Activated naive CD8-positive, alpha-beta T cell treated with anti-CD3 and anti-CD28 coated beads, Interleukin-2, amount 10 ng/mL, durations not matched to agents 7 days and 5 days (primary cell): ENCODE measurements at regions not wholly inside any gene's neighbourhood (a gene's known extent, or its start where the extent isn't known, plus 50 kb on each side); places are given as distances from the start of the nearest gene placed in this dataset.

ENCODE experiments used
- ATAC-seq: fragments of 150-1000 bp; cut with Tn5 transposase; one replicate; pipeline ENCODE4 v1.10.0; 2021; ENCODE audit warnings: low read depth, moderate library complexity
- POLR2A ChIA-PET: fragments of 350-600 bp; sonication (Branson Sonifier 250); formaldehyde crosslinking; loops from one replicate; lab custom pipeline; 2021; ENCODE audit warnings: antibody characterized with exemption; lab: Charles Lee
- DNase-seq: peaks from one replicate; pipeline ENCODE4 v3.0.0; 2021
- H3K27ac Mint-ChIP-seq: one replicate; pipeline ENCODE4 v1.8.0; 2022; ENCODE audit warnings: mild to moderate bottlenecking, mixed read lengths
- H3K27me3 Mint-ChIP-seq: one replicate; pipeline ENCODE4 v1.8.0; 2022; ENCODE audit warnings: mild to moderate bottlenecking, moderate library complexity, mixed read lengths
- H3K36me3 Mint-ChIP-seq: one replicate; pipeline ENCODE4 v1.8.0; 2021; ENCODE audit warnings: mild to moderate bottlenecking, mixed read lengths
- H3K4me1 Mint-ChIP-seq: one replicate; pipeline ENCODE4 v1.8.0; 2021; ENCODE audit warnings: mixed read lengths
- H3K4me3 Mint-ChIP-seq: one replicate; pipeline ENCODE4 v1.8.0; 2022; ENCODE audit warnings: mild to moderate bottlenecking, moderate library complexity, mixed read lengths
- H3K9me3 Mint-ChIP-seq: one replicate; pipeline ENCODE4 v1.8.0; 2021; ENCODE audit warnings: mixed read lengths

DNA sequence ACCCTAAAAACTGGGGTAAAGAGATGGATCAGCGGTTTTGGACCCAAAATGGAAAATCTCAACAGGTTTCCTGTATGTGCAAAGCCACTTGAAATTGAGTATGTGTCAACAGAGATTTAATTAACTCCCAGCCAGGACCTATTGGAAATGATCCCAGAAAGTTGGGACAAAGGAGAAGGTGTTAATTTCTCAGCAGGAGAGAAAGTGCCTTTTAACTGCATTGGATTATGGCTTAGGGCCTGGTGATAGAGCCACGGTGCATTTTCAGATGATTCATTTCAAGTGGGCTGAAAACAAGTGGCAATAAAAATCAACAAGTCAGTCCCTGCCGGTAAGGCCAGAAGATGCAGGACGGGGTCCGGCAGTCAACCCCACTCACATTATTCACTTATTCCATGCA lies 80.2 kb upstream of the BCL11A start:
- Mint-ChIP-seq H3K9me3 (no peaks in the 10 kb centered on the region), H3K36me3 (no peaks in the 10 kb centered on the region), H3K4me1 (no peaks in the 10 kb centered on the region), H3K27ac (no peak overlapping the region), H3K4me3 (no peak overlapping the region), H3K27me3 (peaks cover 15% of the 10 kb centered on the region)
- DNase-seq (no peak), ATAC-seq (no peak)
- POLR2A ChIA-PET, result no interaction called here

DNA sequence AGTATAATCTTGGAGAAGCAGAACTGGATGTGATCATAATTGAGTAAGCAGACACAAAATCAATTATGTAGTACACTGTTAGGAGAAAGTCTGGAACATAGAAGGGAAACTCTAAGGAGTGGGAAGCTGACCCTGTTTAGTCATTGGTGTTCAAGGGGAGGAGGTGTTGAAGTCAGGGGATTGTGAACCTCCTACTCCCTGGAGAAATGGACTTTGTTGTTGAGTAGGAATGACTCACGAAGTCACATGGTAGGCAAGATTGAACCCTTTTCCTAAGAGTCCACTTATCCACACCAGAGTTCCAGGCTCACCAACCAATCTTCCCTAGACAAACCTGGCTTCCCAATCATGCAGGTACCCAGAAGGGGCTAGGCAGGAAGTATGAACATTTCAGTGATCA lies 81.0 kb upstream of the BCL11A start:
- peaks cover 15% of the 10 kb centered on the region for H3K27me3 Mint-ChIP-seq
- H3K27ac Mint-ChIP-seq, result no peak overlapping the region
- H3K9me3 Mint-ChIP-seq, result no peaks in the 10 kb centered on the region
- no peak for DNase-seq
- no peaks in the 10 kb centered on the region for H3K4me1 Mint-ChIP-seq
- POLR2A ChIA-PET, result no interaction called here
- no peaks in the 10 kb centered on the region for H3K36me3 Mint-ChIP-seq
- H3K4me3 Mint-ChIP-seq, result no peak overlapping the region
- no peak for ATAC-seq

DNA sequence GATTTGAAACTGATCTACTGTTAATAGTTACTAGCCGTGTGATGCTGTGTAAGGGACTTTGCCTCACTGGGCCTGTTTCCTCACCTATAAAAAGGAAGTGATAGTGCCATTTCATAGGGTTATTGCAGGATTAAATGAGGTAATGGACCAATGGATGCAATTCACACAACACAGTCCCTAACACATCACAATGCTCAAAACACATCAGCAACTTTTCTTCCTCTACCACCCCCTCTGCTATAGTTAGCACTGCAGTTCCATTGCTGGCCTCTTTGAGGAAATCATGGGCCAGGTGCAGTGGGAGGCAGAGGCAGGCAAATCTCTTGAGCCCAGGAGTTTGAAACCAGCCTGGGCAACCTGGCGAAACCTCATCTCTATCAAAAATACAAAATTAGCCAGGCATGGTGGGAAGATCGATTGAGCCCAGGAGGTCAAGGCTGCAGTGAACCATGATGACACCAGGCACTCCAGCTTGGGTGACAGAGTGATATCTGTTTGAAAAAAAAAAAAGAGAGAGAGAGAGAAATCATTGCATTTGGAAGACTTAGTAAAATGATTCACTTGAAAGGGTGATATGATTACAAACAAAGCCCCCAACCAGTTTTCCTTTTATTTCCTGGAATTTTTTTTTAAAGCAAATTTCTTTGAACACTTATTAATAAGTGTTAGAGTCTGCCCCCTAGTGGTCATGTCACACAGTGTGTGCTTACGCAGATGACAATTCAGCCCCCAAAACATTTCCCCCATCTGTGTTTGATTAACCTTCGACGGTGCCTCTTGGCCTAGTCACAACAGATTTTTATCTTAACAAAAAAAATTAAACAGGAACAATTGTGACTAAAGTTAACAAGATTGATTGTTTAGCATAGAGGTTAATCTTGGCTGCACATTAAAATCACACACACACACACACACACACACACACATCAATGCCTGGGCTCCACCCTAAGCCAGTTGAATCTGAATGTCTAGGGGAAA lies 88.6 kb upstream of the BCL11A start:
- H3K4me3 Mint-ChIP-seq, result no peak overlapping the region
- no peaks in the 10 kb centered on the region for H3K4me1 Mint-ChIP-seq
- H3K27ac Mint-ChIP-seq, result no peak overlapping the region
- no peak for DNase-seq
- H3K27me3 Mint-ChIP-seq, result peaks cover 10% of the 10 kb centered on the region
- H3K9me3 Mint-ChIP-seq, result no peaks in the 10 kb centered on the region
- no peaks in the 10 kb centered on the region for H3K36me3 Mint-ChIP-seq
- POLR2A ChIA-PET, result no interaction called here
- peak; percentile 54 for ATAC-seq

DNA sequence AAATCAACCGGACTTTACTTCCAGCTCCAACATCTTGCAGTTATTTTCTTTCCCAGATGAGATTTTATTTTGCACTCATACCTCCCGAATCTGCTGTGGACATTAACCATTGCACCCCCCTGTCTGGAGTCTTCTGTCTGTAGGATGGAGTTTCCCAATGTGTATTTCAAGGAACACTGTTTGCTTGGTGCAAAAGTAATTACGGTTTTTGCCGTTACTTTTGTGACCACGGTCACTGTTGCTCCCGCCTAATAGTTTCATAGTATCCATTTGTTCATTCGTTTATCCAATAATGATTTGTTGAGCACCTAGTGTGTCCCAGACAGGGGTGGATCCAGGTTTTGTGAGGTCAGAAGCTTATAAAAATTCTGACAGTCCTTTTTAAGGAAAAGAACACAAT lies 90.3 kb upstream of the BCL11A start:
- H3K27ac Mint-ChIP-seq, result no peak overlapping the region
- H3K9me3 Mint-ChIP-seq, result no peaks in the 10 kb centered on the region
- ATAC-seq (no peak), DNase-seq (no peak)
- H3K27me3 Mint-ChIP-seq, result peaks cover 10% of the 10 kb centered on the region
- H3K4me3 Mint-ChIP-seq, result no peak overlapping the region
- H3K36me3 Mint-ChIP-seq, result no peaks in the 10 kb centered on the region
- no peaks in the 10 kb centered on the region for H3K4me1 Mint-ChIP-seq
- POLR2A ChIA-PET, result no interaction called here

DNA sequence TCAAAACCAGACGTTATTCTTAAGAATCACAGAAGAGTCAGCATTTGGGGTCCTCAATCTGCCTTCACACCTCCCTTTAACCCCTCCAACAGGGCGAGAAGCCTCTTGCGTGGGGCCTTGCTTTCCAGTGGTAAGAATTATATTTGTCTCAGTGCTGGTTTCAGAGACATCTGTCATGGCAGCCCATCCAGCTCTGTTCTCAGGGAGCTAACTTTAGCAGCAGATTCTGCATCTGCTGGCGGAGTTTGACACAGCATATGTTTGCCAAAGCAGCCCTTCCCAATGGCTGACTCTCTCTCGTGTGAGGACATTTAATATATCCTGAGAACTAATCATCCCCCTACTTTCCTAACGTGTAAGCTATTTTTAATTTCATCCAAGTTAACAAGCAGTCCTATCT lies 91.5 kb upstream of the BCL11A start:
- no peak for DNase-seq
- no peak overlapping the region for H3K4me3 Mint-ChIP-seq
- no peaks in the 10 kb centered on the region for H3K9me3 Mint-ChIP-seq
- POLR2A ChIA-PET, result no interaction called here
- no peak overlapping the region for H3K27ac Mint-ChIP-seq
- no peak for ATAC-seq
- H3K4me1 Mint-ChIP-seq, result no peaks in the 10 kb centered on the region
- H3K36me3 Mint-ChIP-seq, result no peaks in the 10 kb centered on the region
- peaks cover 10% of the 10 kb centered on the region for H3K27me3 Mint-ChIP-seq

DNA sequence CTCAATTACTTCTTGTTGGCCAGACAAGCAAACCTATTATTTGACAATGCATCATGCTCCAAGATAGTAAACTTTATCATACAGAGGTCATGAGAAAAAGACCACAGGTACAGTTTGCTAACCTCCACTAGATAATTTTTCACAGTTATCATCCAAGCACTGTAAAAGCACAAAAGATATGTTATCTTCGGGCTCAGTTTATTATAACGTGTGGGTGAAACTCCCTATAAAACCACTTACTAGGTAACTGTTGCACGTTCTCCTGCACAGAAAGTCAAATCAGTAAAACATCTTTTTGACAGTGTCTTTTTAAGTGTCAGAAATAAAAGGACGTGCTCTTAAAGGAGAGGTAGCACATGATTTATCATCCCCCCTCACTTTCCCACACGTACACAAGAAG lies 94.7 kb upstream of the BCL11A start:
- H3K27me3 Mint-ChIP-seq, result peaks cover 9% of the 10 kb centered on the region
- no peak for ATAC-seq
- no peak overlapping the region for H3K27ac Mint-ChIP-seq
- no peaks in the 10 kb centered on the region for H3K9me3 Mint-ChIP-seq
- no peaks in the 10 kb centered on the region for H3K4me1 Mint-ChIP-seq
- POLR2A ChIA-PET, result no interaction called here
- H3K36me3 Mint-ChIP-seq, result no peaks in the 10 kb centered on the region
- DNase-seq, result no peak
- no peak overlapping the region for H3K4me3 Mint-ChIP-seq

DNA sequence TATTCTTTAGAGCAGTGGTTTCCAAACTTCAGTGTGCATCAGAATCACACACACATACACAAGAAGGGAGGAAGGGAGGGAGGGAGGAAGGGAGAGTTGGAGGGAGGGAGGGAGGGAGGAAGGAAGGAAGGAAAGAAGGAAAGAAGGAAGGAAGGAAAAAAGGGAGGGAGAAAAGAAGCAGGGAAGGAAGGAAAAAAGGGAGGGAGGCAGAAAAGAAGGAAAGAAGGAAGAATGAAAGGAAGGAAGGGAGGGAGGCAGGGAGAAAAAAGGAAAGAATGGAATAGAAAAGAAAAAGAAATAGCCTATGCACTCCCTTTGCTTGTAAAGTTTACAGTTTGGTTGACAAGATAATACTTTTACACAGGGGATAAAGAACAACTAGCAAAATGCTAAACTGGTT lies 96.3 kb upstream of the BCL11A start:
- Mint-ChIP-seq H3K27ac (no peak overlapping the region), H3K9me3 (no peaks in the 10 kb centered on the region), H3K36me3 (no peaks in the 10 kb centered on the region), H3K27me3 (peaks cover 12% of the 10 kb centered on the region), H3K4me1 (no peaks in the 10 kb centered on the region), H3K4me3 (no peak overlapping the region)
- DNase-seq, result no peak
- ATAC-seq, result no peak
- POLR2A ChIA-PET, result no interaction called here

DNA sequence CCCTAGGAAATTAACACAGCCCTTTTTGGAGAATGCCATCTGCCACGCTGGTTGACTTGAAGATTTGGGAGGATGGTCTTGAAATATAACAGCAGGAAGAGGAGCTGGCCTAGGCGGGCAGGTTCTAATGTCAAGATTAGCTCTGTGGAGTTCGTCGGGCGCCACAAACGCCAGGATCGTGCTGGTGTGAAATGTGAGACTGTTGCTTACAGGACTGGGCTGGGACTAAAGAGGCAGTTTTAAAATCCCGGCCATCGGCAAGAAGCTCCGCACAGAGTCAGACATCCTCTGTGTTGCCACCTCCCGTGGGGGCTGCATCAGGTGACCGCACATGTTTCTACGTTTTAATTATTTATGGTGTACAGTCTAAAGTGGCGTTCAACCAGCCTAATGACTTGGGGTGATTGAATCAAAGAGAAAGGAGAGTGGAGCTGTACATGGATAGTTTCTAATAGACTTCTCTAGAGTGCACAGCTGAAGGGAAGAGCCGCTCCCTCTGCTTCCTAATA lies 99.4 kb upstream of the BCL11A start:
- Mint-ChIP-seq H3K27me3 (peaks cover 11% of the 10 kb centered on the region), H3K36me3 (no peaks in the 10 kb centered on the region), H3K27ac (no peak overlapping the region), H3K9me3 (no peaks in the 10 kb centered on the region), H3K4me3 (no peak overlapping the region), H3K4me1 (no peaks in the 10 kb centered on the region)
- POLR2A ChIA-PET, result no interaction called here
- DNase-seq, result no peak
- ATAC-seq, result no peak

DNA sequence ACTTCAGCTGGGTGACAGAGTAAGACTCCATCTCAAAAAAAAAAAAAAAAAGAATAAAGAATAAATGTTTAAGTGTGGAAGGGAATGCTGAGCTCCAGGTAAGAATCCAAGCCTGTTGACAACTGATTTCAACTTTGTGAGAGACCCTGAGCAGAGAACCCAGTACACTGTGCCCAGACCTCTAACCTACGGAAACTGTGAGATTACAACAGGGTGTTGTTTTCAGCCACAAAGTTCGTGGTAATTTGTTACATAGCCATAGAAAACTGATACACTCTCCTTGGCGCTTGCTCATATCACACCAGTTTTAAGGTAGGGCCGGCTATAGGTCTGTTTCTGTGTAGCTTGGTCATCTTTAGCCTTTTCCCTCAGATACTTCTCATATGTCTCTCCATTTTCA lies 98.4 kb upstream of the PAPOLG start:
- Mint-ChIP-seq H3K4me3 (no peak overlapping the region), H3K36me3 (peaks cover 7% of the 10 kb centered on the region), H3K27ac (no peak overlapping the region), H3K4me1 (peaks cover 8% of the 10 kb centered on the region), H3K9me3 (peaks cover 3% of the 10 kb centered on the region), H3K27me3 (peaks cover 13% of the 10 kb centered on the region)
- POLR2A ChIA-PET, result no interaction called here
- ATAC-seq, result no peak
- no peak for DNase-seq

DNA sequence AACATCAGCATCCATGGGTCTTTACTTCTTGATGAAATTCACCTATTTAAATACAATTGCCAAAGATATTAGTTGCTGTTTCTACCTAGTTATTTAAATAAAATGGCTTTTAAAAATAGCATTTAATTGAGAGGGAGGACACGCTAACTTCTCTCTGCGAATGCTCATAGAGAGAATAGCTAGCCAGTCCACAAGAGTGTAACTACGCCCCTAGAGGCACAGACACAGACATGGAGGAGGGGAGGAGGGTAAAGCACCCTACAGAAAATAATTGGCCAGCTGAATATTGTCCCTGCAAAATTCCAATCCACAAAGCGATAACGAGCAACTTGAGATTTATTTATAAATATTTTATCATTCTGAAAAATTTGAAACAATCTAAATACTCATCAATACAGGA lies 97.0 kb upstream of the PAPOLG start:
- DNase-seq, result no peak
- no peak for ATAC-seq
- no peak overlapping the region for H3K27ac Mint-ChIP-seq
- POLR2A ChIA-PET, result no interaction called here
- peaks cover 11% of the 10 kb centered on the region for H3K9me3 Mint-ChIP-seq
- H3K4me3 Mint-ChIP-seq, result no peak overlapping the region
- H3K27me3 Mint-ChIP-seq, result peaks cover 7% of the 10 kb centered on the region
- H3K36me3 Mint-ChIP-seq, result peaks cover 13% of the 10 kb centered on the region
- peaks cover 14% of the 10 kb centered on the region for H3K4me1 Mint-ChIP-seq

DNA sequence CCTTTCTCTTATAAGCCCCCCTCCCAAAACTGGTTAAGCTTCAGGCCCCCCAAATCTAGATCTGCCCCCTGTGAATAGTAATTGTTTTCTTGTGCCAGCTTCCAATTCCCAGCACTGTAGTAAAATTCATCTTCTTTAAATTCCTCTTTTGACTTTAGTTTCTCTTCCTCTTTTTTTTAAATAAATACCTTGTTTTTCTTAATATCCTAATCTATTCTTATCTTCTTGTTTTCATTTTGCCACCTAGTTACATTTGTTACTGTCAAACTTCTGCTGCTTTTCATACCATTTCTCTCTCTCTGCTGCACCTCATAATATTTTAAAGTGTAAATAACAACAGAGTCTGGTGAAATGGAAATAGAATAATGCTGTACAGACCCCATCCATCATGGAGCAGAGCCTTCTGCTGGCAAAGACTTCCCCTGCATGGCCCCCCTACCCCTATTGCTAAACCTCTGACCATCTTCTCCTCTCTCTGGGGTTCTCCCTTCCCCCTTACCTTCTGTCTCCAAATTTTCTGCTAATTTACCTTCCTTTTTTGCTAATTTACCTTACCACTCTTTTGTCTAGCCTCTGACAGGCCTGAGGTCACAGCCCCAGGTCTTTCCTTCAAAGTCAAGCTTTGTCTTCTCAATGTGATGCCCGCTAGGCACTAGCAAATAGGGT lies 94.9 kb upstream of the PAPOLG start:
- Mint-ChIP-seq H3K4me1 (peaks cover 14% of the 10 kb centered on the region), H3K27ac (peak overlapping the region; percentile 39), H3K9me3 (peaks cover 16% of the 10 kb centered on the region), H3K4me3 (no peak overlapping the region), H3K27me3 (peaks cover 8% of the 10 kb centered on the region), H3K36me3 (peaks cover 13% of the 10 kb centered on the region)
- POLR2A ChIA-PET, result no interaction called here
- DNase-seq, result no peak
- no peak for ATAC-seq

DNA sequence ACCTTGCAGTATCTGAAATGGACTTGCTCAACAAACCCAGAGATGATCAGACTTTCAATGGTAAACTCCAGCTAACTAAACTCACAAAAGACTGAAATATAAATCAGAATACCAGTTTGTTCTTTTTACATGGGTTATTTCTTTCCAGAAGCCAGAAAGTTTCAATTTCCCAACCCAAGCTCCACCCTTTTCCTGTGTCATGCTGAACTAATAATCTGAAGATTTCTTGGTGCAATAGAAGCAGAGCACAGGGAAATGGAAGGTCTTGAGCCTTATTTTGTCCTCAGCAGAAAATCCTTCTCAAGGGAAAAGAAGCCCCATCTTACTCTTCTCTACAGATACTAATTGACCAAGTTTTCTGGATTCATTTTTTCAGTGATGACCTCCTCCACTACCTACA lies 93.3 kb upstream of the PAPOLG start:
- H3K27ac Mint-ChIP-seq, result peak overlapping the region; percentile 2
- H3K27me3 Mint-ChIP-seq, result peaks cover 12% of the 10 kb centered on the region
- H3K4me1 Mint-ChIP-seq, result peaks cover 14% of the 10 kb centered on the region
- peaks cover 13% of the 10 kb centered on the region for H3K36me3 Mint-ChIP-seq
- no peak overlapping the region for H3K4me3 Mint-ChIP-seq
- H3K9me3 Mint-ChIP-seq, result peaks cover 16% of the 10 kb centered on the region
- no peak for ATAC-seq
- no peak for DNase-seq
- POLR2A ChIA-PET, result interaction anchor here (0.6 kb wide), 1 partner anchor 851 kb away, joined by 3 read pairs; no protein-coding TSS in a partner anchor

DNA sequence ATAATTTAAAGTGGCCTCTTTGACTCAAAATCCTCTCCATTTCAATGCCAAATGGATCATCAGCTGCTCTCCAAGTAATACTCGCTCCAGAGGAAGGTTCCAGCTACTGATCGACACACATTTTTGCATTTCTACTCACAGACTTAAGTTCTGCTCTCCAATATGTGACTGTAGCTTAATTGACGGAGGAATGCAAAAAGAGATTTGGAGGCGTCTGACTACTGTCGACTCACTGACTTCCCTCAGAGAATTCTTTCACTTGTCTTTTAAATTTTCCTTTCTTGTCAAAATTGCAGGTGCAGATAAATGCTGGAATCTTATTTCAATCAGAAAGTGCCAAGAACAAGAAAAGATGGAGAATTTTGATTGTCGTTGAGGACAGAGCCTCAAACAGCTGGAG lies 84.1 kb upstream of the PAPOLG start:
- no peak overlapping the region for H3K4me3 Mint-ChIP-seq
- H3K27me3 Mint-ChIP-seq, result peaks cover 2% of the 10 kb centered on the region
- ATAC-seq, result no peak
- peaks cover 10% of the 10 kb centered on the region for H3K4me1 Mint-ChIP-seq
- no peak overlapping the region for H3K27ac Mint-ChIP-seq
- H3K9me3 Mint-ChIP-seq, result no peaks in the 10 kb centered on the region
- POLR2A ChIA-PET, result no interaction called here
- DNase-seq, result no peak
- H3K36me3 Mint-ChIP-seq, result no peaks in the 10 kb centered on the region
